Upper lobe of right lung (tissue), 1 donor: ENCODE measurements at regions not wholly inside any gene's neighbourhood (a gene's known extent, or its start where the extent isn't known, plus 50 kb on each side); places are given as distances from the start of the nearest gene placed in this dataset.

Experiments
- ATAC-seq: fragments of 200-7000 bp; cut with Tn5 transposase; one replicate; pipeline ENCODE4 v1.9.1; 2020; ENCODE audit warnings: mild to moderate bottlenecking, moderate library complexity
- DNase-seq: peaks from one replicate; pipeline ENCODE4 v3.0.0-alpha.2; 2020
- H3K27ac ChIP-seq: fragments of 200-600 bp; one replicate; pipeline ENCODE4 v1.8.0; 2022
- H3K27me3 ChIP-seq: fragments of 200-600 bp; one replicate; pipeline ENCODE4 v1.8.0; 2022; ENCODE audit warnings: mild to moderate bottlenecking
- H3K36me3 ChIP-seq: fragments of 200-600 bp; one replicate; pipeline ENCODE4 v1.8.0; 2022
- H3K4me1 ChIP-seq: fragments of 200-600 bp; one replicate; pipeline ENCODE4 v1.8.0; 2022
- H3K4me3 ChIP-seq: fragments of 200-600 bp; one replicate; pipeline ENCODE4 v1.8.0; 2022; ENCODE audit warnings: mild to moderate bottlenecking
- H3K9me3 ChIP-seq: fragments of 200-600 bp; one replicate; pipeline ENCODE4 v1.8.0; 2022
- intact Hi-C: fragments of 100-400 bp; cut with DNase I; formaldehyde crosslinking; loops from one replicate; pipeline ENCODE4 v1.11.0; 2022
- TF ChIP-seq, protein P1 (sequence below): fragments of 200-600 bp; IDR thresholded peaks from one replicate; pipeline ENCODE4 v1.8.0; 2022; ENCODE audit warnings: antibody characterized with exemption
- donor health status: DM: no; HTN: yes; CAD: no; lungs with severe emphysema.

- no peak for DNase-seq
- H3K27me3 ChIP-seq = no peaks in the 10 kb centered on the region
- no peaks in the 10 kb centered on the region for H3K36me3 ChIP-seq
- no peaks in the 10 kb centered on the region for H3K4me1 ChIP-seq
- H3K27ac ChIP-seq = no peak overlapping the region
- H3K4me3 ChIP-seq = no peak overlapping the region
- H3K9me3 ChIP-seq = no peaks in the 10 kb centered on the region
- TF ChIP-seq, protein P1, sequence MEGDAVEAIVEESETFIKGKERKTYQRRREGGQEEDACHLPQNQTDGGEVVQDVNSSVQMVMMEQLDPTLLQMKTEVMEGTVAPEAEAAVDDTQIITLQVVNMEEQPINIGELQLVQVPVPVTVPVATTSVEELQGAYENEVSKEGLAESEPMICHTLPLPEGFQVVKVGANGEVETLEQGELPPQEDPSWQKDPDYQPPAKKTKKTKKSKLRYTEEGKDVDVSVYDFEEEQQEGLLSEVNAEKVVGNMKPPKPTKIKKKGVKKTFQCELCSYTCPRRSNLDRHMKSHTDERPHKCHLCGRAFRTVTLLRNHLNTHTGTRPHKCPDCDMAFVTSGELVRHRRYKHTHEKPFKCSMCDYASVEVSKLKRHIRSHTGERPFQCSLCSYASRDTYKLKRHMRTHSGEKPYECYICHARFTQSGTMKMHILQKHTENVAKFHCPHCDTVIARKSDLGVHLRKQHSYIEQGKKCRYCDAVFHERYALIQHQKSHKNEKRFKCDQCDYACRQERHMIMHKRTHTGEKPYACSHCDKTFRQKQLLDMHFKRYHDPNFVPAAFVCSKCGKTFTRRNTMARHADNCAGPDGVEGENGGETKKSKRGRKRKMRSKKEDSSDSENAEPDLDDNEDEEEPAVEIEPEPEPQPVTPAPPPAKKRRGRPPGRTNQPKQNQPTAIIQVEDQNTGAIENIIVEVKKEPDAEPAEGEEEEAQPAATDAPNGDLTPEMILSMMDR = no peak
- ATAC-seq = no peak
- intact Hi-C loops = no loop called here
These were observed 144.0 kb downstream of the SEMA6D start for GRCh38 chr15:47861111-47861903.

- Histone ChIP-seq H3K27ac (no peak overlapping the region), H3K4me1 (no peaks in the 10 kb centered on the region), H3K4me3 (no peak overlapping the region), H3K27me3 (no peaks in the 10 kb centered on the region), H3K36me3 (no peaks in the 10 kb centered on the region), H3K9me3 (no peaks in the 10 kb centered on the region)
- ATAC-seq = no peak
- DNase-seq = no peak
- TF ChIP-seq, protein P1 = no peak
- intact Hi-C loops = no loop called here
These were observed 145.1 kb downstream of the SEMA6D start for GRCh38 chr15:47862402-47862801.

- Histone ChIP-seq H3K27ac (no peak overlapping the region), H3K4me1 (no peaks in the 10 kb centered on the region), H3K27me3 (no peaks in the 10 kb centered on the region), H3K4me3 (no peak overlapping the region), H3K36me3 (no peaks in the 10 kb centered on the region), H3K9me3 (no peaks in the 10 kb centered on the region)
- TF ChIP-seq, protein P1 = no peak
- intact Hi-C loops = no loop called here
- DNase-seq (no peak), ATAC-seq (no peak)
These were observed 149.1 kb downstream of the SEMA6D start for GRCh38 chr15:47866446-47866845.

DNA sequence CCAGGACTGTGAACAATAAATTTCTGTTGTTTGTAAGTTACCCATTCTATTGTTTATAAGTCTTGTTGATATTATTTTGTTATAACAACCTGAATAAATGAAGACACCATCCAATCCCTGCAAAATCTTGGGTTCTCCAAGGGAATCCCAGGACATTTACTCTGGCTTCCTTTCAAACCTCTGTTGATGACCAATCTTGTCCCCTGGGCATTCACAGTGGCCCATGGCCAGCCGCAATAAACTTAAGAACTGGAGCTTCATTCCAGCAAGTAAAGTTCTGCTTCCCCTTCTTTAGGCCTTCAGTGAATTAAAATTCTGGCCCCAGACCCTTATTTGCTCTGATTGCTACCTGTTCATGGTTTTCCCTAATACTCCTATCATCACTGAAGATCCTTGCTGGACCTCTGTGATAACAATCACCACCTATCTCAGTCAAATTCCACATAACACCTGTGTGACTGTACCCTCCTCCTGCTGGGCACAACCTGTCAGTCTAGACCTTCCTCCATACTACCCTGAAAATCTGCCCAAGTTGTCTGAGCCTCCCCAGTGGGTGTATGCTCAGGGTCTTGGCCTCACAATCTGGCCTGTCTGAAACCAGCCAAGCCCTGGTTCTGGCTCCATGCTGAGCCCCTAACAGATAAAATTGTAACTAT is 153.1 kb downstream of the SEMA6D start:
- H3K36me3 ChIP-seq = no peaks in the 10 kb centered on the region
- no peak overlapping the region for H3K4me3 ChIP-seq
- intact Hi-C loops = no loop called here
- DNase-seq = no peak
- TF ChIP-seq, protein P1 = no peak
- H3K4me1 ChIP-seq = no peaks in the 10 kb centered on the region
- no peaks in the 10 kb centered on the region for H3K9me3 ChIP-seq
- no peak overlapping the region for H3K27ac ChIP-seq
- no peak for ATAC-seq
- no peaks in the 10 kb centered on the region for H3K27me3 ChIP-seq

DNA sequence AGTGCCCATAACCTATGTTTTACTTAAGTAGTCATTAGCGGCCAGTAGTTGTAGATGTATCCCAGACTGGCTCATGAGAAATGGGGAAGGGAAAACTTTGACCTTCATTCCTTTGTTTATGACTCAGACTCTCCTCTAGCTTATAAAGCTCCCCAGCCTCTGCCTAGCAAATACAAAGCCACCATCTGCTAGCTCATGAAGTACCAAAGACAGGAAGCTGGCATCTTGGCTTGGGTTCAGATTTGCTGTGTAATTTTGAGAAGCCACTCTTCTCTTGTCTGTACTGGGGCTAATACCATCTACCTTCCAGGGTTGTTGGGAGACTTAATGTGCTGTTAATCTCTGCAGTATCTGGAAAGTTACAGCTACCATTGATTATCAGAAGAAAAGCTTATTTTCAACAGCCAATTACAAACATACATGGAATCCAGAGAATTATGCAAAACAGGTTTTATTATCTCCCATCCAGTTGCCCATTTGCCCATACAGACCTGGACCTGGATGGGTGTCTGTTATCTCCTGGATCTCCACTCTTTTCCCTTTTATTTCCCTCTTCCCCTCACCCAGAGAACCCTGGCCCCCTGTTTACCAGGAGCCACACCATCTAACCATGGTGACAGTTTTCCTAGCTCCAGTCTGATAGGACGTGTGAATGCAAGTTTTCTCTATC is 153.8 kb downstream of the SEMA6D start:
- ATAC-seq (no peak), DNase-seq (no peak)
- no peak overlapping the region for H3K4me3 ChIP-seq
- no peaks in the 10 kb centered on the region for H3K4me1 ChIP-seq
- intact Hi-C loops = no loop called here
- no peak overlapping the region for H3K27ac ChIP-seq
- no peaks in the 10 kb centered on the region for H3K27me3 ChIP-seq
- H3K9me3 ChIP-seq = no peaks in the 10 kb centered on the region
- no peaks in the 10 kb centered on the region for H3K36me3 ChIP-seq
- TF ChIP-seq, protein P1 = no peak
